Left lung (tissue), 4 donors: ENCODE measurements at regions not wholly inside any gene's neighbourhood (a gene's known extent, or its start where the extent isn't known, plus 50 kb on each side); places are given as distances from the start of the nearest gene placed in this dataset.

Source experiments
- ATAC-seq: fragments of 200-7000 bp; cut with Tn5 transposase; one replicate; pipeline ENCODE4 v1.9.1; 2020; ENCODE audit warnings: moderate library complexity
- DNase-seq, 4 donors: peaks; one replicate each; pipeline ENCODE4 v3.0.0-alpha.2; 2013 to 2020
- H3K27ac ChIP-seq, 2 donors: fragments of 200-600 bp; sonication (generic) in 1 of 2; one replicate each; pipeline versions ENCODE4 v1.5.0 to v1.8.0; 2020 to 2021
- H3K27me3 ChIP-seq, 2 donors: fragments of 200-600 bp; sonication (generic) in 1 of 2; one replicate each; pipeline versions ENCODE4 v1.5.0 to v1.8.0; 2020 to 2021
- H3K36me3 ChIP-seq, 2 donors: fragments of 200-600 bp; sonication (generic) in 1 of 2; one replicate each; pipeline versions ENCODE4 v1.5.0 to v1.8.0; 2020 to 2021
- H3K4me1 ChIP-seq, 2 donors: fragments of 200-600 bp; one replicate each; pipeline ENCODE4 v1.8.0; 2021
- H3K4me3 ChIP-seq, 2 donors: fragments of 200-600 bp; sonication (generic) in 1 of 2; one replicate each; pipeline versions ENCODE4 v1.5.0 to v1.8.0; 2020 to 2021; ENCODE audit warnings: mild to moderate bottlenecking in 1 of 2
- H3K9me3 ChIP-seq, 2 donors: fragments of 200-600 bp; sonication (generic) in 1 of 2; one replicate each; pipeline versions ENCODE4 v1.5.0 to v1.8.0; 2020 to 2021
- intact Hi-C, 2 donors: fragments of 100-400 bp; cut with DNase I; formaldehyde crosslinking; loops; one replicate each; pipeline versions ENCODE4 v1.11.2 to v1.14.2; 2022
- TF ChIP-seq, protein P1 (sequence below), 2 donors: fragments of 200-600 bp; sonication (generic) in 1 of 2; IDR thresholded peaks; one replicate each; pipeline versions ENCODE4 v1.5.0 to v1.8.0; 2021; ENCODE audit warnings: antibody characterized with exemption in 2 of 2
- donor health status: DM: no; HTN: yes; CAD: no.
- donor health status: DM: no; HTN: no; CAD: no.

DNA sequence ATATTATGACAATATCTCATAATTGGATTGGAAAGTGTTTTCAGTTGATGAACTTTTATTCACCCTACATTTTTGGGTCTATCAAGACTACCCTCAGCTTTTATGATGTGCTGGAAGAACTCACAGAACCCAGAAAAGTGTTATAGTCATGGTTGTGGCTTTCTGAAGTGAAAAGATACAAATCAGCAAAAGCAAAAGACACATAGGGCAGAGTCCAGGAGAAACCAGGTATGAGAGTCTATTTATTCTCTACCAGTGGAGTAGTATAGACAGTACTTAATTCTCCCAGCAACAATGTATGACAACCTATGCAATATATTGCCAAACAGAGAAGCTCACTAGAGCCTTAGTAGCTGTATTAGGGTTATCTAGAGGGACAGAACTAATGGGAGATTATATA is 280.4 kb upstream of the TTC14 start:
- Histone ChIP-seq H3K27ac (no peak overlapping the region), H3K27me3 (no peaks in the 10 kb centered on the region), H3K36me3 (no peaks in the 10 kb centered on the region), H3K4me3 (no peak overlapping the region), H3K9me3 (no peaks in the 10 kb centered on the region), H3K4me1 (no peaks in the 10 kb centered on the region)
- no peak for DNase-seq
- TF ChIP-seq, protein P1, sequence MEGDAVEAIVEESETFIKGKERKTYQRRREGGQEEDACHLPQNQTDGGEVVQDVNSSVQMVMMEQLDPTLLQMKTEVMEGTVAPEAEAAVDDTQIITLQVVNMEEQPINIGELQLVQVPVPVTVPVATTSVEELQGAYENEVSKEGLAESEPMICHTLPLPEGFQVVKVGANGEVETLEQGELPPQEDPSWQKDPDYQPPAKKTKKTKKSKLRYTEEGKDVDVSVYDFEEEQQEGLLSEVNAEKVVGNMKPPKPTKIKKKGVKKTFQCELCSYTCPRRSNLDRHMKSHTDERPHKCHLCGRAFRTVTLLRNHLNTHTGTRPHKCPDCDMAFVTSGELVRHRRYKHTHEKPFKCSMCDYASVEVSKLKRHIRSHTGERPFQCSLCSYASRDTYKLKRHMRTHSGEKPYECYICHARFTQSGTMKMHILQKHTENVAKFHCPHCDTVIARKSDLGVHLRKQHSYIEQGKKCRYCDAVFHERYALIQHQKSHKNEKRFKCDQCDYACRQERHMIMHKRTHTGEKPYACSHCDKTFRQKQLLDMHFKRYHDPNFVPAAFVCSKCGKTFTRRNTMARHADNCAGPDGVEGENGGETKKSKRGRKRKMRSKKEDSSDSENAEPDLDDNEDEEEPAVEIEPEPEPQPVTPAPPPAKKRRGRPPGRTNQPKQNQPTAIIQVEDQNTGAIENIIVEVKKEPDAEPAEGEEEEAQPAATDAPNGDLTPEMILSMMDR (IDR thresholded peaks at IDR 0.05) = no peak
- intact Hi-C loops = no loop called here
- no peak for ATAC-seq

DNA sequence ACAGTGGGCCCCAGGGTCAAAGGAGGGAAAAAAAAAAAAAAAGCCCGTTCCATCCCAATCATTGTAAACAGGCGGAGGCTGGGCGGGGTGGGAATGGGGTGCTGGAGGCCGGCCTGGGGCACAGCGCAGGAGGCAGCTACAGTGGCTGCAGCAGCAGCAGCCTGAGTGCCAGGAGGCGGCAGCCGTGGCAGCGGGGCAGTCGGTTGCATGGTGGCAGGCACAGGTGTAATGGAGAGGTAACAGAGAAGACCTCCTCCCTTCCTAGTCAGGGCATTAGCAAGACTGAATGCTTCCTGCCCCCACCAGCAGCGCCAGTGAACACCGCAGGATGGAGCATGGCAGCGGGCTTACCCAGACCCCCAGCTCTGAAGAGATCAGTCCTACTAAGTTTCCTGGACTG is 279.1 kb upstream of the TTC14 start:
- no peak overlapping the region for H3K4me3 ChIP-seq
- no peaks in the 10 kb centered on the region for H3K36me3 ChIP-seq
- intact Hi-C loops = no loop called here
- H3K27ac ChIP-seq = no peak overlapping the region
- H3K9me3 ChIP-seq = no peaks in the 10 kb centered on the region
- H3K27me3 ChIP-seq = no peaks in the 10 kb centered on the region
- ATAC-seq (no peak), DNase-seq (peak in 1 of 4 donors; percentile 37)
- no peaks in the 10 kb centered on the region for H3K4me1 ChIP-seq
- TF ChIP-seq, protein P1 (IDR thresholded peaks at IDR 0.05) = no peak

DNA sequence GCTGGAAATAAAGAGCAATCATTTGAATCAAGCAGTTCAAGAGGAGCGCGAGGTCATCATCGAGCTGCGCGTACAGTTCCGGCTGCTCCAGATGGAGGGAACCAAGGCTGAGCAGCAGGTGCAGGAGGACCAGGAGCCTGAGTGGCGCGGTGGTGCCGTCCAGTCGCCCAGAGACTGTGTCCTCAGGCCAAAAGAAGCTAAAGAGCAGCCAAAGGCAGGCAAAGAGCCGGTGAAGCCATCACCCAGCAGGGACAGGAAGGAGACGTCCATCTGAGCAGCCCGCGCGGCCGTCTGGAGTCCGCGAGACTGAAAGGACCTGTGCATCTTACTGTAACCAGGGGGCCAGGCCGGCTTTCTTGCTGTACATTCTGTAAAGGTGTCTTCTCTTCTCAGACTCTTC is 277.2 kb upstream of the TTC14 start:
- H3K36me3 ChIP-seq = no peaks in the 10 kb centered on the region
- ATAC-seq (no peak), DNase-seq (peak in 1 of 4 donors; percentile 69)
- H3K27ac ChIP-seq = no peak overlapping the region
- TF ChIP-seq, protein P1 (IDR thresholded peaks at IDR 0.05) = no peak
- no peak overlapping the region for H3K4me3 ChIP-seq
- H3K9me3 ChIP-seq = no peaks in the 10 kb centered on the region
- intact Hi-C loops = no loop called here
- H3K4me1 ChIP-seq = no peaks in the 10 kb centered on the region
- H3K27me3 ChIP-seq = no peaks in the 10 kb centered on the region

DNA sequence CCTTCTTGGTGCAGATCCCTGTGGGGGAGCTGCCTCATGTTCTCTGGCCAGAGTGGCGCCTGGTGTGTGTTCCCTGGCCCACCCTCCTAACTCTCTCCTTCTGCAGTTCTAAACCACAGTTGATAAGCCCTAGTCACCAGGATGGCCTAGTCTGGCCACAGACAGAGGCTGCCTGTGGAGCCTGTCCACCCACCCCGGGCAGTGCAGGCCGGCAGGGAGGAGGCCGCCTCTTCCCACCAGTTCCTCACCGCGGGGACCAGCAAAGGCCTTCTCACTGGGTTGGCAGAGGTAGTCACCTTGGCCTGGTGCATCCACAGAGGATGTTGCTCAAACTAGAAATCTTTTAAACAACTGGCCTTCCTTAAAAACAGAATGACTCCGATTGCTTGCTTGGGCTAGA is 276.4 kb upstream of the TTC14 start:
- Histone ChIP-seq H3K27me3 (no peaks in the 10 kb centered on the region), H3K36me3 (no peaks in the 10 kb centered on the region), H3K4me1 (no peaks in the 10 kb centered on the region), H3K4me3 (no peak overlapping the region), H3K9me3 (no peaks in the 10 kb centered on the region), H3K27ac (no peak overlapping the region)
- intact Hi-C loops = no loop called here
- no peak for ATAC-seq
- TF ChIP-seq, protein P1 (IDR thresholded peaks at IDR 0.05) = no peak
- peak in 1 of 4 donors; percentile 58 for DNase-seq

DNA sequence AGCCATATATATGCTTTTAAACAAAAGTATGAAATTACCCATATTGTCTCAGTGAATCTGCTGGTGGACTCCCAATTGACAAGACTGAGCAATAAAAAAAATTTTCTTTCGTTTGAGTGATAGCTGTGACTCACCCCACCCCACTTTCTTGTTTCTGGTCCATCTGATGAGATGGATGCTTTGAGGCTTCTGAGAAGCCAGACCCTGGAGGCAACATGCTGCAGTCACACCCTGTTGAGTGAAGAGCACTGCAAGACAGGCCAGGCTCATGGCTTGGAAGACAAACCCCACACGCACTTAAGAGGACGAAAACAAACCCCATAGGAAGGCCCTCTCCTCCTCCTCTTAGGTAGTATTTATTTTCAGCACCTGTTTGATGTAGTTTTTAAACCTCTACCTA is 276.0 kb upstream of the TTC14 start:
- H3K9me3 ChIP-seq = no peaks in the 10 kb centered on the region
- no peak for ATAC-seq
- H3K4me1 ChIP-seq = no peaks in the 10 kb centered on the region
- no peak overlapping the region for H3K4me3 ChIP-seq
- H3K27ac ChIP-seq = no peak overlapping the region
- no peak for DNase-seq
- TF ChIP-seq, protein P1 (IDR thresholded peaks at IDR 0.05) = no peak
- H3K27me3 ChIP-seq = no peaks in the 10 kb centered on the region
- intact Hi-C loops = no loop called here
- no peaks in the 10 kb centered on the region for H3K36me3 ChIP-seq
